NCI-H2171 treated with DMSO at 0.1 percent for 48 hours (cell line): ENCODE measurements at regions not wholly inside any gene's neighbourhood (a gene's known extent, or its start where the extent isn't known, plus 50 kb on each side); places are given as distances from the start of the nearest gene placed in this dataset.

Experiments
- DNase-seq: peaks from one replicate; lab custom pipeline; 2025; lab: John Stamatoyannopoulos, UW

- DNase-seq: no peak
Observed at GRCh38 chr3:115254492-115255196, 107.6 kb upstream of the ZBTB20 start.

DNA sequence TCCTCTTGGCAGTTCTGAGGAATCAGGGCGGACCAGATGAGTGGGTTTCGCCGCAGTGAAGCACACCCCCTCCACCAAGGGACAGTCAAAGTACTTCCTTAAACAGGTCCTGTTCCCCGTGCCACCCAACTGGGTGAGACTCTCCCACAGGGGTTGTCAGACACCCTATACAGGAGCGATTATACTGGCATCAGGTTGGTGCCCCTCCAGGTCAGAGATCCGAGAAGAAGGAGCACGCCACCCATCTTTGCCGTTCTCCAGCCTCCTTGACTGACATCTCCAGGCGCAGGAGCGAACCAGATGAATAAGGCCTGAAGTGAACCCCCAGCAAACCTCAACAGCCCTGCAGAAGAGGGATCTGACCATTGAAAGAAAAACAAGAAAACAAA lies 108.1 kb upstream of the ZBTB20 start:
- DNase-seq: no peak

- DNase-seq: no peak
Observed at GRCh38 chr3:115270849-115271248, 123.8 kb upstream of the ZBTB20 start.

GRCh38 chr3:115272036-115272824 lies 125.1 kb upstream of the ZBTB20 start:
- no peak for DNase-seq

GRCh38 chr3:115275896-115276295 lies 128.8 kb upstream of the ZBTB20 start:
- DNase-seq: no peak

DNA sequence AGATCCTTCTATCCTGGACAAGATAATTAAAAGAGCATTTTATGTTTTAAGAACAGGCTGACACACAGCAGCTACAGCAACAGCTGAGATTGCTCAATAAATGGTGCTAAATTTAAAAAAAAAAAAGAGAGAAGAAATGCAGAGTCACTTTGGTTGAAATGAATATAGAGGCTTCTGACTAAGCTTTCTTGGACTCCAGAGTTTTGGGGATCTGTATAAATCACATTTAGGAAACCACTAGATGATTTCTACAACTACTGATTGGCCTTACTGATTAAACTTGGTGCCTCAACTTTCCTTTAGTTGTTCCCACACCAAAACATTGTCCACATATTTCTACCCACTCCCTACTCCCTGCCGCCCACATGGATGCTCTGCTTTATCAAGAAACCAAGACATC lies 132.9 kb upstream of the ZBTB20 start:
- no peak for DNase-seq

GRCh38 chr3:115280506-115280905 lies 133.4 kb upstream of the ZBTB20 start:
- DNase-seq: no peak

GRCh38 chr3:115281697-115282675 lies 134.9 kb upstream of the ZBTB20 start:
- DNase-seq: no peak

DNA sequence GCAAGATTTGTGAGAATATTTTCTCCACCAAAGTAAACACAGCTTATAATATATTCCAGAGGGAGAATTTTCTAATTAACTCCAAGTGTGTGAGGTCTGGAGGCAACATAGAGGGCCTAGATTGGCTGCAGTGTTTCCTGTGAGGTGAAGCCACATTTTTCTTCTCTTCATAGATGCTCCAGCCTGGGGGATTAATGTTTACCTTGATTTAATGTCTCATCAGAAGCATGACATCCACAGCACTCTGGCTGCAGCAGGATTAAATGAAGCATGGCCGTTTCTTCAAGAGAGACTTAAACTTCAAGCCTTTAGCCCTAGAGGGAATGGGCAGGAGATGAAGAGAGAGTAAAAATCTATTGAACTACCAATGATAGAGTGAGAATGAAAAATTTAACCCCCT lies 137.9 kb upstream of the ZBTB20 start:
- no peak for DNase-seq

DNA sequence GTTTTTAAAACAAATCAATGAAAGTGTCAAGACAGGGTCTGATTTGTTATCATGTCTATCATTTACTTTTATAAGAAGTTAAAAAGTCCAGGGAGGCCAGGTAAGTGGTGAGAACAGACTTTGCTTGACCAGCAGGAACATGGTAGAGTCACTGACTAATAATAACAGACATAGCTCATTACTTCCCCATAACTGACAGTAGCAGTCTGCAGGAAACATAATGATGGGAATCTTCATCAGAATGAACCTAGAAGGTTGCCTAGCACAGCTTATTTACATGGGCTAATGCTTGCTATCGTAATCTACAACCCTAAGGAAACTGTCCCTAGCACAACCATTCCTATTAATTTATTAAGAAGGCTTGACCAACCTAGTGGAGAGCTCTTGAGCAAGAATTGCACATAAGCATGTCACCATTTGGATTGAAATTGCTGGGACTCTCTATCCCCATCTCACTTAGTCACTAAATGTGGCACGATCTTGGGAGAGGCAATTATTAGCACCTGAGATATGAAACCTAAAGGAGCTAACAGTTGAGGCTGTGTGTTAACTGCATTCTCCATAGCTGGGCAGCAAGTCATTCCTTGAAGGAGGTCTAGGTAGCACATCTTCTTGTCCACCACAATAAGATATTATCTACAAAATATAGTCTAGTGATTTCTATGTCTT lies 139.6 kb upstream of the ZBTB20 start:
- DNase-seq: no peak

DNA sequence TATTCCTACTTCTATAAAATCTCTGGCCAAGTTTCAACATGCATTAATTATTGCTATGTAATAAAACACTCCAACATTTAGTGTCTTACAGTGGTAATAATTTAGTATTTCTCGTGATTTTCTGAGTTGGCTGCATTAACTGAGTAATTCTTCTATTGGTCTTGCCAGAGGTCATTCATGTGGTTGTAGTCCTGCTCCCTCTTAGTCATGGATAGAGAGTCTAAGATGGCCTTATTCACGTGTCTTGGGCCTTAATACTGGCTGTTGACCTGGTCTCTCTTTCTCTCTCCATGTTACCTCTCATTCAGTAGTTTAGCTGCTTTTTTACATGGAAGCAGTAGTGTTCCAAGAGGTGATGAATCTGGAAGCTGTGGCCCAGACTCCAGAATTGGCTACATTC lies 140.1 kb upstream of the ZBTB20 start:
- DNase-seq: no peak

GRCh38 chr3:115292131-115292530 lies 145.0 kb upstream of the ZBTB20 start:
- no peak for DNase-seq

DNA sequence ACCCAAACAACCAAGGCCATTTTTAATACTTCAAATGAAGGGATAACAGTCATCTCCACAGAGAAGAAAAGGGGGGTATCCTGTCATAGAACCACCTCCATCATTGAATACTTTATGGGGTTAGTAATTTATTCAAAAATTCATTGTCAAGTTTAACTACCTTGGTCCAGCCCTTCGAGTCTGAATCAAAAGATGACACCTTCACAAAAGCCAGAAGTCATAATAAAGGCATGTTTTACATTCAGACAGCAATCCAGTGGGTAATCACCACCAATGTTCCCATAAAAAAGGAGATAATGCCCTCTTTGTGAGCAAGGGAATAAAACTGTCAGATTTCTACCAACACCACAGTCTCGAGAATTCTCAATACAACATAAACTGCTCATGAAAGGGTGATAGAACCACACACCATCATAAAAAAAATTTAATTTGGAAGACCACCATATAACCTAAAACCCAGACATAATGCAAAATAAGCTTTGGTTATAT lies 145.6 kb upstream of the ZBTB20 start:
- no peak for DNase-seq

GRCh38 chr3:115293321-115293720 lies 146.2 kb upstream of the ZBTB20 start:
- no peak for DNase-seq

DNA sequence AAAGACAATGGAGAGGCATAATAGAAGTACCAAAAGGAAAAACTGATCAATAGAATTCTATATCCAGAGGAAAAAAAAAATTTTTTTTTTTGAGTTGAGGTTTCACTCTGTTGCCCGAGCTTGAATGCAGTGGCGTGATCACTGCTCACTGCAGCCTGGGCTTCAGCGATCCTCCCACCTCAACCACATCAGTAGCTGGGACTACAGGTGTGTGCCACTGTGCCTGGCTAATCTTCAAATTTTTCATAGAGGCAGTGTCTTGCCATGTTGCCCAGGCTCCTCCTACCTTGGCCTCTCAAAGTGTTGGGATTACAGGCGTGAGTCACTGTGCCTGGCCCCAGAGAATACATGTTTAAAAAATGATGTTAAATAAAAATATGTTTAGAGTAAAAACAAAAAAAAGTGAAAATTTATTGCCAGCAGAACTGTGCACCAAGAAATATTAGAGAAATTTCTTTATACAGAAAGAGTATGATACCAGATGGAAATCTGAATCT lies 154.3 kb upstream of the ZBTB20 start:
- DNase-seq: no peak

DNA sequence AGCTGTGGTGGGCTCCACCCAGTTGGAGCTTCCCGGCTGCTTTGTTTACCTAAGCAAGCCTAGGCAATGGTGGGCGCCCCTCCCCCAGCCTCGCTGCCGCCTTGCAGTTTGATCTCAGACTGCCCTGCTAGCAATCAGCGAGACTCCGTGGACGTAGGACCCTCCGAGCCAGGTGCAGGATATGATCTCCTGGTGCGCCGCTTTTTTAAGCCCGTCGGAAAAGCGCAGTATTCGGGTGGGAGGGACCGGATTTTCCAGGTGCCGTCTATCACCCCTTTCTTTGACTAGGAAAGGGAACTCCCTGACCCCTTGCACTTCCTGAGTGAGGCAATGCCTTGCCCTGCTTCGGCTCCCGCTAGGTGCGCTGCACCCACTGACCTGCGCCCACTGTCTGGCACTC lies 170.9 kb upstream of the ZBTB20 start:
- peak; percentile 34 for DNase-seq

- DNase-seq: no peak
Observed at GRCh38 chr3:115321400-115321805, 174.3 kb upstream of the ZBTB20 start.

- DNase-seq: peak; percentile 26
Observed at GRCh38 chr3:115322901-115323300, 175.8 kb upstream of the ZBTB20 start.

- no peak for DNase-seq
Observed at GRCh38 chr3:115323380-115323779, 176.3 kb upstream of the ZBTB20 start.

DNA sequence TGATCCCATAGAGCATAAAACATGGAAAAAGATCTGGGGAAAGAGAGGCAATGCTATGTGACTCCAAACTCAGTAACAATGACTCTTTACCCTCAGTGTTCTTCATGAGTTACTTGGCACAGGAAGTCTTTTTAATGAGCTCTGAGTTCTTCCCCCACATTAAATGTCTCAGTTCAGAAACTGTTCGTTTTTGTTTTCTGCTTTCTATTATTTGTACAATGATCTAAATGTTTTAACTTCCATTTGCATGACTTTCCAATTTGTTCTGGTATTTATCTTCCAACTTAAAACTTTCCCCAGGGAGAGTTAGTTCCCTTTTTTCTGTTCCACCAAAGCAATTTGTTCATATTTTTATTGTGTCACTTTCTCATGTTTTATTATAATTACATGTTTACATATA lies 177.0 kb upstream of the ZBTB20 start:
- no peak for DNase-seq

DNA sequence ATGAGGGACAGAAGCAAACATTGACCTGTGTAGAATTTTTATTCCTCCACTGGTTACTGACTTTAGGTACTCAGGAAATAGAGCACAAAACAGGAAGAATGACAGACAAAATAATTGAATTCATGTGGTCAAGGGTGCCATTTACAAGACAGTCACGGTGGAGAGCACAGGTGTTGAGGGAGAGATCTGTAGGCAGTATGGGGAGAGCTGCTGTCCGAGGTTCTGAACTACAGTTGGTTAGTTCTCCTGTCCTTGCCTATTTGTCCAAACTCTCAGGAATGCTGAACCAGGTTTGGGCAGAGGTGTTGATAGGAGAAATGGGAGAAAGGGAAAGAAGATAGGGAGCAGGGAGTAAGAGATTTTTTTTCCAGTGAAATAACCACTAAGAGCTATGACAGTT lies 178.5 kb upstream of the ZBTB20 start:
- DNase-seq: no peak

DNA sequence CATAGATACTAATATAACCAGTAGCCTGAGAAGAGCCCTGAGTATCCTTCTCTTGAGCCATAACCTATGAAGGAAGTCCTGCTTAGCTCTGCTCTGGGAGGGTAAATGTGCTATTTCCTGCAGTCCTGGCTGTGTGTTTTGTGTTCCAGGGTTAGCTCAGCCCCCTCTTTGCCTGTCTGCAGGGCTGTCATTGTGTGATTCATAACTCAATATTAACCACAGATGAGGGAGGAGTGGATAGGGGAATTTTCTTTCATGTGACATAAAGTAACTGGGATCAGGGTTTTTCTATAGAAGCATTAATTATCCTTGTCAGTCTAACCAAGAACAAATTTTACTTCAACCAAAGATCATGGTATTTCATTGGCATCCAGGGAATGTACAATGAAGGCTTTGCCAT lies 183.3 kb upstream of the ZBTB20 start:
- DNase-seq: no peak
